ENCODE measurements at regions not wholly inside any gene's neighbourhood (a gene's known extent, or its start where the extent isn't known, plus 50 kb on each side); places are given as distances from the start of the nearest gene placed in this dataset.
A peak's percentile ranks its signal among the peaks of the same experiment; 100 is the strongest.

GRCh38 chr4:14744346-14744745 lies 257.9 kb upstream of the CPEB2 start:
- DNase-seq (ENCODE audit: low spot score) (peak; percentile 21), ATAC-seq (peak; percentile 78)
- no peak overlapping the region for H3K4me3 Mint-ChIP-seq
- no peak overlapping the region for H3K27ac ChIP-seq (ENCODE audit: low read depth)
- no peaks in the 10 kb centered on the region for H3K79me2 ChIP-seq (replicated peaks; ENCODE audit: insufficient read depth)
- H3K4me2 ChIP-seq, result no peak overlapping the region
- H3K4me1 ChIP-seq (ENCODE audit: insufficient read depth), result peaks cover 4% of the 10 kb centered on the region; the same call in 1 of the 2 replicates
- H3K36me3 Mint-ChIP-seq (ENCODE audit: low read depth), result no peaks in the 10 kb centered on the region
- TF ChIP-seq EZH2phosphoT487 (IDR thresholded peaks at IDR 0.05; ENCODE audit: unreplicated experiment) (no peak), ZNF462 (CRISPR knock-in tag; IDR thresholded peaks at IDR 0.05) (peak; percentile 64; the same call in 1 of the 2 replicates), CTCF (conservative IDR thresholded peaks at IDR 0.05; ENCODE audit: low read depth in 2 of 2) (no peak)
- H3K36me3 ChIP-seq (ENCODE audit: insufficient read depth), result no peaks in the 10 kb centered on the region
- no peaks in the 10 kb centered on the region for H4K20me1 ChIP-seq (replicated peaks; ENCODE audit: insufficient read depth)
- no peak overlapping the region for H3K27ac Mint-ChIP-seq
- no peak overlapping the region for H3K4me3 ChIP-seq
- H3K9me3 Mint-ChIP-seq, result no peaks in the 10 kb centered on the region
- H3K27me3 ChIP-seq (ENCODE audit: insufficient read depth), result no peaks in the 10 kb centered on the region
- no peaks in the 10 kb centered on the region; the same call in none of the 2 replicates for H3K9me2 ChIP-seq (ENCODE audit: insufficient read depth)
- H3K27me3 Mint-ChIP-seq (ENCODE audit: insufficient read depth, low read depth, poor library complexity), result no peaks in the 10 kb centered on the region
- peak overlapping the region; percentile 29; the same call in 1 of the 2 replicates for H2AFZ ChIP-seq
- H3F3A ChIP-seq (replicated peaks; ENCODE audit: low read depth), result no peaks in the 10 kb centered on the region
- peaks cover 18% of the 10 kb centered on the region for H3K4me1 Mint-ChIP-seq

- no peak overlapping the region for H3K27ac Mint-ChIP-seq
- no peak overlapping the region for H3K27ac ChIP-seq (ENCODE audit: low read depth)
- peaks cover 45% of the 10 kb centered on the region for H3K9me3 Mint-ChIP-seq
- peaks cover 3% of the 10 kb centered on the region for H3K27me3 Mint-ChIP-seq (ENCODE audit: insufficient read depth, low read depth, poor library complexity)
- DNase-seq (ENCODE audit: low spot score), result peak; percentile 30
- no peaks in the 10 kb centered on the region for H3F3A ChIP-seq (replicated peaks; ENCODE audit: low read depth)
- no peak for TF ChIP-seq POLR2AphosphoS5 (IDR thresholded peaks at IDR 0.05; ENCODE audit: low read depth)
- TF ChIP-seq CTCF (conservative IDR thresholded peaks at IDR 0.05; ENCODE audit: low read depth in 2 of 2), result peak; percentile 28 to 62; a peak in 3 of 4 replicates
- H3K4me3 Mint-ChIP-seq, result no peak overlapping the region
- H2AFZ ChIP-seq, result no peak overlapping the region
- no peaks in the 10 kb centered on the region for H3K79me2 ChIP-seq (replicated peaks; ENCODE audit: insufficient read depth)
- no peak overlapping the region for H3K4me3 ChIP-seq
- no peaks in the 10 kb centered on the region; the same call in 1 of the 2 replicates for H3K4me1 ChIP-seq (ENCODE audit: insufficient read depth)
- no peaks in the 10 kb centered on the region for H4K20me1 ChIP-seq (replicated peaks; ENCODE audit: insufficient read depth)
- H3K4me2 ChIP-seq, result no peak overlapping the region
- no peaks in the 10 kb centered on the region; the same call in 1 of the 2 replicates for H3K9me2 ChIP-seq (ENCODE audit: insufficient read depth)
- peak; percentile 52; the same call in 2 of the 3 replicates for ATAC-seq
- peaks cover 38% of the 10 kb centered on the region; the same call in 2 of the 3 replicates for H3K36me3 Mint-ChIP-seq (ENCODE audit: low read depth)
- peaks cover 7% of the 10 kb centered on the region for H3K4me1 Mint-ChIP-seq
- no peaks in the 10 kb centered on the region for H3K27me3 ChIP-seq (ENCODE audit: insufficient read depth)
- H3K36me3 ChIP-seq (ENCODE audit: insufficient read depth), result no peaks in the 10 kb centered on the region
Observed at GRCh38 chr4:14749910-14750309, 252.4 kb upstream of the CPEB2 start.

Measured in GM23338 (cell line).